Anterior cingulate cortex (tissue), 58 donors: ENCODE measurements at regions not wholly inside any gene's neighbourhood (a gene's known extent, or its start where the extent isn't known, plus 50 kb on each side); places are given as distances from the start of the nearest gene placed in this dataset.

ENCODE experiments used
- DNase-seq, 58 donors: peaks; one replicate each; lab custom pipeline; 2025; lab: John Stamatoyannopoulos, UW

- no peak for DNase-seq
These were observed 1261.8 kb downstream of the SLITRK5 start for GRCh38 chr13:88932950-88933349.

DNA sequence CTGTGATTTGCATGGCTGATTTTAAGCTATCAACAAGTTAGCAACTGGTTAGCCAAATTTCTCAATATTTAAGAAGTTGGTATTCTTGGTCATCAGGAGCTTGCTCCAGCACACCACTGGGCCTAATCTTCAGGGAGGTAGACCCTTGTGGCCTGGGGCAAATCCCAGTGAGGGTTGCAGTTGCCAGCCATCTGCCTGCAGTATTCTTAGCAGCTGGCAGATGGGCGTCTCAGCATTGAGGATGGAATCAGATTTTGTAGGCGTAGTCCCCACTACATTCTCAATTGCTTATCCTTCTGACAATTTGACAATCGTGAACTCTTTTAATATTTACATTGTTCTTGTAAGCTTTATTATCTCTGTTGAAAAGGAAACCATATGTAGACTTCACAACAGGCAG lies 1266.2 kb downstream of the SLITRK5 start:
- no peak for DNase-seq

DNA sequence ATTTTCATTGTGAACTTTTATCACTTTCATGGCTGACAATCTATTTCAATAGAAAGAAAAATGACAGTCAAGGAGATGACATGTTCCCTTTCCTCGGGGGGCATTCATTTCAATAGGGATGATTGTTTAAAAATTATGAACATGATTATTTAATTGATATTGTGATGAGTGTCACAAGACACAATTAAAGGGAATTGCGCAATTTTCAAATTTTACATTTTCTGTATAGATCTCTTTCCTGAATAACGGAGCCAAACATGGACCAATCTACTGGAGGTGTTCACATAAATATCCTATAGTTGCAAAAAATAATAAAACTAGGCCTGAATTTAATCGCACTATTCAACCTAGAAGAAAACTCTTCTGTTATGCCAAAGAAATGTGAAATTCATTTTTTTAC lies 1274.6 kb downstream of the SLITRK5 start:
- no peak for DNase-seq

- no peak for DNase-seq
These were observed 1277.3 kb downstream of the SLITRK5 start for GRCh38 chr13:88948501-88948900.

- DNase-seq: no peak
These were observed 1287.7 kb downstream of the SLITRK5 start for GRCh38 chr13:88958821-88959220.

- no peak for DNase-seq
These were observed 1305.3 kb downstream of the SLITRK5 start for GRCh38 chr13:88976466-88976865.

DNA sequence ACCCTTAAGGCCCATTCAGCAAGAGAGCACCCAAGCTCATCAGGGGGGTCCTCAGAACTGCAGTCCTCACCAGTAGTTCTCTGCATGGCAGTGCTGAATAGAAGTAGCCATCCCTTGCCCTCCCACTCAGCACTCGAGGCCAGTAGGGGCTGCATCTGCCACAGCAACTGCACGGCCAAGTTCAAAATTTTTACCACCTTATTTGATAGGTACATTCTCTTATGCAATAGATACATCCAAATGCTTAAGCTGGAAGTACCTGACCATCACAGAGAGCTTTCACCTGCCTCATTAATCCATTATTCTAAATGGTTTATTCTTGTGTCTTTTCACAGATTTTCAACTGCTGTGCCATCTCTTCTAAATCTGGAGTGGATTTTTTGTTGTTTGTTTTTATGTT lies 1307.4 kb downstream of the SLITRK5 start:
- no peak for DNase-seq

DNA sequence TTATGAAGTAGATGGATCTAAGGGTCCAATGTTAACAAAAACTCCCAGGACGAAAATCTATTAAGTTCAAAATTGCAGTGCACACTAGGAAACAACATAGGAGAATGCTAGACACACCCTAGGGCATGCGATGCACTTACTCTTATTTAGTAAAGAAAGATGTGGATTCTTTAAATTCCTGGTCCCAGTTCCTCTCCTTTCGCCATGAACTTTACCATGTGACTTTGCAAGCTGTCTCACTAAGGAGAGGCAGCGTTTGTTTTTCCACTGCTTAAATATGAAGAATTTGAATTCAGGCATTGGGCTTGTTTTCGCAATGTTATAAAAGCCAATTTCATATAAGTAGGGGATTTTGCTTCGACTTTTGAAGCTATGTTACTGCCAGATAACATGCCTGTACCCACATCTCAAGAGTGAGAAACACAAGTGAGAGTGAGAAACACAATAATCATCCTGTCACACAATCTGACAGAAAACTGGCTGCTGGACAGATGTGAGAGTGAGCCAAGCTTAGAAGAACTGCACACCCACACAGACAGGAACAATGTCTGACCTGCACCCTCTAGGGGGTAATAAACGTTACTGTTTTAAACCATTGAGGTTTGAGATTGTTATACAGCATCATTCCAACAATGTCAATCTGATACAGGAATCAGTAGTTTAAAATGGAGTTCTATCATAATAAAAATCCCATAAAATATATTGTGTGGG lies 1308.4 kb downstream of the SLITRK5 start:
- DNase-seq: peak in 1 of 58 donors; percentile 1

GRCh38 chr13:89003656-89004055 lies 1332.5 kb downstream of the SLITRK5 start:
- no peak for DNase-seq

GRCh38 chr13:89011615-89012014 lies 1340.4 kb downstream of the SLITRK5 start:
- DNase-seq: no peak

- DNase-seq: no peak
These were observed 1356.6 kb downstream of the SLITRK5 start for GRCh38 chr13:89027694-89028306.

- DNase-seq: no peak
These were observed 1357.9 kb downstream of the SLITRK5 start for GRCh38 chr13:89029062-89029461.

DNA sequence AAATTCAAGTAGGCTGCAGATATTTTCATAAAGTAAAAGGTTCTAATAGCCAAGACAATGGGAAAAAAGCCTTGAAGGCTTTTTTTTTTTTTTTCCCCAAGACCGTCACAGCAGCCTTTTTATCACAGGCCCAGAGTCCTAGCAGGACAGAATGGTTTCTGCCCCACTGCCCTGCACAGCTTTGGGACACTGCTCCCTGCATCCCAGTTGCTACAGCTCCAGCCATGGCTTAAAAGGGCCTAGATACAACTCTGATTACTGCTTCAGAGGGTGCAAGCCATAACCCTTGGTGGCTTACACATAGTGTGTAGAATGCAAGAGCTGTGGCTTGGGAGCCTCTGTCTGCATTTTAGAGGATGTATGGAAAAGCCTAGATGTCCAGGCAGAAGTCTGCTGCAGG lies 1362.8 kb downstream of the SLITRK5 start:
- no peak for DNase-seq

GRCh38 chr13:89052699-89053098 lies 1381.5 kb downstream of the SLITRK5 start:
- DNase-seq: no peak

DNA sequence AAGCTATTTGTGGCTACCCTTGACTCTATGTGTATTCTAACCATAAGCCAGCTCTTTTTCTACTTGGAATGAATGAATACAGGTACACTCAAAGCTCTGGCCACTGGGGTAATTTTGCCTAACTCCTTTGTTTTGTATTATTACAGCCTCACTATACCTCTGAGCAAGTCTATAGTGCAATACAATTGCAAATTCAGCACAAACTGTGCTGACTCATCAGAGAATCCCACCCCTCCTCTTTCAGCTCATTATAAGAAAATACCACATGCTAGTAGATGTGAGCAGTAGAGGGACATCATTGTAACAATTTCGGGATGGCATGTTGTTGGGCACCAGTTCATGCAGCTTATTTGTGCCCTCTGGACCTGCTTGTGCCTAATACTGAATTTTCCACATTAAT lies 1382.2 kb downstream of the SLITRK5 start:
- no peak for DNase-seq

DNA sequence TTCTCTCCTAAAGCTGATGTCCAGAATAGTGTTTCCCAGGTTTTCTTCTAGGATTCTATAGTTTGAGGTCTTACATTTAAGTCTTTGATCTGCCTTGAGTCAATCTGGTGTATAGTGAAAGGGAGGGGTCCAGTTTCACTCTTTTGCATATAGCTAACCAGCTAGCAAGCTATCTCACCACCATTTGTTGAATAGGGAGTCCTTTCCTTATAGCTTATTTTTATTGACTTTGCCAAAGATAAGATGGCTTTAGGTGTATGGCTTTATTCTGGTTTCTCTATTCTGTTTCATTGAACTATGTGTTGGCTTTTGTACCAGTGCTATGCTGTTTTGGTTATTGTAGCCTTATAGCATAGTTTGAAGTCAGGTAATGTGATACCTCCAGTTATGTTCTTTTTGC lies 1386.1 kb downstream of the SLITRK5 start:
- DNase-seq: no peak

DNA sequence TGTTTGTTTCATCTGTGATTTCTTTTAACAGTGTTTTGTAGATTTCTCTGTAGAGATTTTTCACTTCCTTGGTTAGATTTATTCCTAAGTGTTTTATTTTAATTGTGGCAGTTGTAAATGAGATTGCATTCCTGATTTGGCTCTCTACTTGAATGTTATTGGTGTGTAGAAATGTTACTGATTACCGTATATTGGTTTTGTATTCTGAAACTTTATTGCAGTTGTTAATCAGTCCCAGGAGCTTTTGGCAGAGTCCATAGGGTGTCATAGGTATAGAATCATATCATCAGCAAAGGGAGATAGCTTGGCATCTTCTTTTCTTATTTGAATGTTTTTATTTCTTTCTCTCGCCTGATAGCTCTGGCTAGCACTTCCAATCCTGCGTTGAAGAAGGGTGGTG lies 1386.7 kb downstream of the SLITRK5 start:
- DNase-seq: no peak

DNA sequence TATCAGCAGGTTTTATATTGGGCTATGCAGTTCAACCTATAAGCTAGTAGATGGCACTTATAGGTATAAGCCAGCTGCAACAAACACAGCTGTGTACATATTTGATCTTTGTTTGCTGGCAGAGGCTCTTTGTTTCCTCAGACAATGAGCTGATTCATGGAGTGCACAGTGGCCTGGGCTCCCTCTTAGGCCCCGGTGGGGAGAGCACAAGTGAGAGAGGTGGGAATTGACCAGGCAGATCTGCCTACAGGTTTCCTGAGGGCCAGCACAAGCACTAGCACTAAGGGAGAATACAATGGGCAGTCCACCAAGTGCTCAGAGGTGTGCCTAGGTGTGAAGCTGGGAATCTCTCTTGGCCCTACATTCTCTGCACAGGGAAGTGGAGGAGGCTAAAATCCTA lies 1390.7 kb downstream of the SLITRK5 start:
- DNase-seq: peak in 2 of 58 donors; percentile 1 to 6

DNA sequence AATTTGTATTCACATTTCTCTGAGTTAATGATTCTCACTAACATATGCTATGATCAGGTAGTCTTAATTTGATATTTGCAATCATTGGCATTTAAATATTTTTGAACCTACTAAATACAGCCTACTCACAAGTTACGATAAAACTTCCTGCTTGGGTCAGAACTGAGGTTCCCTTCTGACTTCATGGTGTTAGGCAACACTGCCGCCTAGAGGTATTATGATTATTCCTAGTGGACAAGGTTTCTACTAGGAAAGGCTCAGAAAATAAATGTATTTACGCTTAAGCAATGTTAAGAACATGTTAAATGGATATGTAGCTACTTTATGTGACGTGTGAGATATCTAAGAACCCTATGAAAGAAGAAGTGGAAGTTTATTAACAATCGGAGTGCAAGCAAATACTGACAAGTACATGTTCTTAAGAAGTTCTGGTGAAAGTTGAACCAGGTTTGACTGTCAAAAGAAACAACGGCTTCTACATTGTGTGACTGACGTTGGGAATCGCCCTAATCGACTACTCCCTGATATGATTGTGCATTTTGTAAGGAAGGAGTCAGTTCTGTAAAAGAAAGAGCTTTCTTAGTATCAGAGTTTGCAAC lies 1395.8 kb downstream of the SLITRK5 start:
- DNase-seq: peak in 9 of 58 donors; percentile 0 to 20 (median 1)

GRCh38 chr13:89072979-89073378 lies 1401.8 kb downstream of the SLITRK5 start:
- no peak for DNase-seq

- no peak for DNase-seq
These were observed 1405.5 kb downstream of the SLITRK5 start for GRCh38 chr13:89076622-89077021.

GRCh38 chr13:89082623-89083022 lies 1411.5 kb downstream of the SLITRK5 start:
- DNase-seq: no peak
